ENCODE measurements at regions not wholly inside any gene's neighbourhood (a gene's known extent, or its start where the extent isn't known, plus 50 kb on each side); places are given as distances from the start of the nearest gene placed in this dataset.

GRCh38 chr1:30310966-30311742 lies 412.2 kb downstream of the MATN1 start:
- no peak for DNase-seq (ENCODE audit: extremely low read depth, low read depth)

- no peak for DNase-seq (ENCODE audit: extremely low read depth, low read depth)
Measured at GRCh38 chr1:30307182-30307581, 416.2 kb downstream of the MATN1 start.

- DNase-seq (ENCODE audit: extremely low read depth, low read depth), result no peak
Measured at GRCh38 chr1:30305519-30305918, 417.9 kb downstream of the MATN1 start.

GRCh38 chr1:30305061-30305460 lies 418.3 kb downstream of the MATN1 start:
- no peak for DNase-seq (ENCODE audit: extremely low read depth, low read depth)

GRCh38 chr1:30304080-30304479 lies 419.3 kb downstream of the MATN1 start:
- no peak for DNase-seq (ENCODE audit: extremely low read depth, low read depth)

- no peak for DNase-seq (ENCODE audit: extremely low read depth, low read depth)
Measured at GRCh38 chr1:30303387-30303786, 420.0 kb downstream of the MATN1 start.

GRCh38 chr1:30302858-30303257 lies 420.5 kb downstream of the MATN1 start:
- DNase-seq (ENCODE audit: extremely low read depth, low read depth), result no peak

- no peak for DNase-seq (ENCODE audit: extremely low read depth, low read depth)
Measured at GRCh38 chr1:30300669-30301068, 422.7 kb downstream of the MATN1 start.

GRCh38 chr1:30299393-30299792 lies 424.0 kb downstream of the MATN1 start:
- no peak for DNase-seq (ENCODE audit: extremely low read depth, low read depth)

- DNase-seq (ENCODE audit: extremely low read depth, low read depth), result no peak
Measured at GRCh38 chr1:30295674-30296073, 427.7 kb downstream of the MATN1 start.

- DNase-seq (ENCODE audit: extremely low read depth, low read depth), result no peak
Measured at GRCh38 chr1:30295266-30295665, 428.1 kb downstream of the MATN1 start.

GRCh38 chr1:30294508-30294907 lies 428.9 kb downstream of the MATN1 start:
- DNase-seq (ENCODE audit: extremely low read depth, low read depth), result no peak

- no peak for DNase-seq (ENCODE audit: extremely low read depth, low read depth)
Measured at GRCh38 chr1:30292451-30292850, 430.9 kb downstream of the MATN1 start.

- no peak for DNase-seq (ENCODE audit: extremely low read depth, low read depth)
Measured at GRCh38 chr1:30291526-30291925, 431.9 kb downstream of the MATN1 start.

GRCh38 chr1:30290581-30290980 lies 432.8 kb downstream of the MATN1 start:
- DNase-seq (ENCODE audit: extremely low read depth, low read depth), result no peak

- no peak for DNase-seq (ENCODE audit: extremely low read depth, low read depth)
Measured at GRCh38 chr1:30287976-30288375, 435.4 kb downstream of the MATN1 start.

- no peak for DNase-seq (ENCODE audit: extremely low read depth, low read depth)
Measured at GRCh38 chr1:30286988-30287839, 436.2 kb downstream of the MATN1 start.

GRCh38 chr1:30286241-30286987 lies 437.0 kb downstream of the MATN1 start:
- no peak for DNase-seq (ENCODE audit: extremely low read depth, low read depth)

GRCh38 chr1:30285501-30285932 lies 437.9 kb downstream of the MATN1 start:
- DNase-seq (ENCODE audit: extremely low read depth, low read depth), result no peak

GRCh38 chr1:30284728-30285475 lies 438.5 kb downstream of the MATN1 start:
- no peak for DNase-seq (ENCODE audit: extremely low read depth, low read depth)

All from NCI-H460 (cell line).